IMR-90 (cell line): ENCODE measurements at regions not wholly inside any gene's neighbourhood (a gene's known extent, or its start where the extent isn't known, plus 50 kb on each side); places are given as distances from the start of the nearest gene placed in this dataset.

Experiments used
- ATAC-seq: fragments of 200-7000 bp; cut with Tn5 transposase; 2 replicates; pipeline ENCODE4 v1.9.1; 2020; ENCODE audit warnings: low read depth, mild to moderate bottlenecking, moderate library complexity
- BruUV-seq: library from RNA; stranded (reverse); fragments of 400-500 nt; replicated peaks from 2 replicates; lab custom pipeline; 2021; lab: Mats Ljungman, UMichigan
- CTCF ChIA-PET: fragments of 300-600 bp; formaldehyde crosslinking; extraction: SDS; loops from one replicate; lab custom pipeline; 2021; ENCODE audit warnings: antibody characterized with exemption; lab: Yijun Ruan, JAX
- POLR2A ChIA-PET: fragments of 300-600 bp; sonication (Branson Sonifier 250); formaldehyde crosslinking; loops from one replicate; lab custom pipeline; 2022; ENCODE audit warnings: antibody characterized with exemption; ENCODE audit not compliant: unreplicated experiment; lab: Charles Lee
- DNase-seq: peaks from one replicate; pipeline ENCODE4 v3.0.0; 2013
- H2AFZ ChIP-seq: replicated peaks from 2 replicates; pipeline ENCODE3; 2013; ENCODE audit warnings: low read length, mild to moderate bottlenecking; ENCODE audit not compliant: poor library complexity
- H2AK5ac ChIP-seq: 2 replicates; pipeline ENCODE4 v1.6.1; 2013; ENCODE audit warnings: low read depth, low read length, inconsistent platforms
- H2AK9ac ChIP-seq: replicated peaks from 2 replicates; pipeline ENCODE3; 2013; ENCODE audit warnings: mild to moderate bottlenecking, low read depth, low read length, moderate library complexity; ENCODE audit not compliant: poor library complexity
- H2BK120ac ChIP-seq: 2 replicates; pipeline ENCODE4 v1.6.1; 2013; ENCODE audit warnings: low read depth, low read length, inconsistent platforms
- H2BK15ac ChIP-seq: 3 replicates; pipeline ENCODE4 v1.6.1; 2013; ENCODE audit warnings: low read depth, low read length, inconsistent platforms
- H2BK20ac ChIP-seq: 2 replicates; pipeline ENCODE4 v1.6.1; 2013; ENCODE audit warnings: low read depth, mild to moderate bottlenecking, inconsistent platforms, low read length, moderate library complexity
- H2BK5ac ChIP-seq: 2 replicates; pipeline ENCODE4 v1.6.1; 2013; ENCODE audit warnings: mild to moderate bottlenecking, low read depth, low read length, inconsistent platforms; ENCODE audit not compliant: poor library complexity, severe bottlenecking
- H3K14ac ChIP-seq: replicated peaks from 2 replicates; pipeline ENCODE4 v1.6.1; 2013; ENCODE audit warnings: low read depth, low read length, inconsistent platforms
- H3K18ac ChIP-seq: 2 replicates; pipeline ENCODE4 v1.6.1; 2013; ENCODE audit warnings: low read depth, low read length, control low read depth
- H3K23ac ChIP-seq: 2 replicates; pipeline ENCODE4 v1.6.1; 2013; ENCODE audit warnings: low read depth, low read length, inconsistent platforms
- H3K27ac ChIP-seq: 2 replicates; pipeline ENCODE4 v1.5.1; 2013; ENCODE audit warnings: mild to moderate bottlenecking, control low read depth, low read length; ENCODE audit not compliant: insufficient read depth
- H3K27me3 ChIP-seq: 2 replicates; pipeline ENCODE4 v1.6.1; 2013; ENCODE audit warnings: low read length; ENCODE audit not compliant: control insufficient read depth, insufficient read depth
- H3K36me3 ChIP-seq: 2 replicates; pipeline ENCODE4 v1.6.1; 2013; ENCODE audit warnings: low read length, mixed read lengths; ENCODE audit not compliant: control insufficient read depth, insufficient read depth
- H3K4ac ChIP-seq: 2 replicates; pipeline ENCODE4 v1.6.1; 2013; ENCODE audit warnings: low read depth, low read length, inconsistent platforms
- H3K4me1 ChIP-seq: 2 replicates; pipeline ENCODE4 v1.6.1; 2013; ENCODE audit warnings: low read length, mixed read lengths; ENCODE audit not compliant: control insufficient read depth, insufficient read depth
- H3K4me2 ChIP-seq: 2 replicates; pipeline ENCODE4 v1.6.1; 2013; ENCODE audit warnings: low read depth, mild to moderate bottlenecking, control low read depth, low read length, moderate library complexity
- H3K4me3 ChIP-seq: 2 replicates; pipeline ENCODE4 v1.5.1; 2013; ENCODE audit warnings: low read depth, mild to moderate bottlenecking, control low read depth, low read length, moderate library complexity; ENCODE audit not compliant: insufficient read depth
- H3K56ac ChIP-seq: 2 replicates; pipeline ENCODE4 v1.6.1; 2013; ENCODE audit warnings: low read length, inconsistent platforms; ENCODE audit not compliant: insufficient read depth; ENCODE audit errors: extremely low read depth
- H3K79me1 ChIP-seq, 2 experiments: 2 replicates each; pipeline ENCODE4 v1.6.1; 2013; ENCODE audit warnings: low read length in 2 of 2, inconsistent platforms in 1 of 2, low read depth in 1 of 2
- H3K9ac ChIP-seq: 2 replicates; pipeline ENCODE4 v1.6.1; 2013; ENCODE audit warnings: low read depth, low read length, control low read depth
- H3K9me1 ChIP-seq: 2 replicates; pipeline ENCODE4 v1.6.1; 2013; ENCODE audit warnings: low read length, inconsistent platforms; ENCODE audit not compliant: insufficient read depth
- H3K9me3 ChIP-seq: 2 replicates; pipeline ENCODE4 v1.6.1; 2013; ENCODE audit warnings: low read length; ENCODE audit not compliant: control insufficient read depth, insufficient read depth
- H4K20me1 ChIP-seq: 2 replicates; pipeline ENCODE4 v1.6.1; 2013; ENCODE audit warnings: low read length, inconsistent platforms; ENCODE audit not compliant: insufficient read depth
- H4K5ac ChIP-seq: 2 replicates; pipeline ENCODE4 v1.6.1; 2013; ENCODE audit warnings: mild to moderate bottlenecking, low read depth, low read length, control low read depth
- H4K8ac ChIP-seq, 2 experiments: 2 replicates each; pipeline ENCODE4 v1.6.1; 2013; ENCODE audit warnings: low read depth in 2 of 2, low read length in 2 of 2, control low read depth in 1 of 2, inconsistent platforms in 1 of 2
- H4K91ac ChIP-seq: 2 replicates; pipeline ENCODE4 v1.6.1; 2013; ENCODE audit warnings: low read depth, low read length, inconsistent platforms; ENCODE audit not compliant: insufficient read depth
- BHLHE40 ChIP-seq: fragments of 150-350 bp; IDR thresholded peaks from 2 replicates; pipeline ENCODE4 v1.6.1; 2016; ENCODE audit warnings: mild to moderate bottlenecking, low read depth, low read length
- CEBPB ChIP-seq: IDR thresholded peaks from 2 replicates; pipeline ENCODE4 v1.6.1; 2012; ENCODE audit warnings: low read depth, low read length, improper control_type of control experiment
- CHD1 ChIP-seq: IDR thresholded peaks from 2 replicates; pipeline ENCODE4 v1.6.1; 2012; ENCODE audit warnings: low read depth, low read length, improper control_type of control experiment
- FOS ChIP-seq: fragments of 150-350 bp; IDR thresholded peaks from 2 replicates; pipeline ENCODE4 v1.6.1; 2016; ENCODE audit warnings: low read depth, low read length
- MAFK ChIP-seq: IDR thresholded peaks from 2 replicates; pipeline ENCODE4 v1.6.1; 2012; ENCODE audit warnings: low read depth, low read length, improper control_type of control experiment
- MAZ ChIP-seq: IDR thresholded peaks from 2 replicates; pipeline ENCODE4 v1.6.1; 2012; ENCODE audit warnings: low read depth, mild to moderate bottlenecking, low read length, improper control_type of control experiment, moderate library complexity, borderline replicate concordance
- MXI1 ChIP-seq: IDR thresholded peaks from 2 replicates; pipeline ENCODE4 v1.6.1; 2012; ENCODE audit warnings: low read depth, mild to moderate bottlenecking, low read length, moderate library complexity, borderline replicate concordance
- NFE2L2 ChIP-seq: fragments of 150-350 bp; IDR thresholded peaks from 2 replicates; pipeline ENCODE4 v1.6.1; 2016; ENCODE audit warnings: low read depth, mild to moderate bottlenecking, low read length
- RAD21 ChIP-seq: IDR thresholded peaks from 2 replicates; pipeline ENCODE4 v1.6.1; 2012; ENCODE audit warnings: low read length, improper control_type of control experiment
- RCOR1 ChIP-seq: IDR thresholded peaks from 2 replicates; pipeline ENCODE4 v1.6.1; 2012; ENCODE audit warnings: mild to moderate bottlenecking, low read length, improper control_type of control experiment; ENCODE audit not compliant: insufficient replicate concordance
- RFX5 ChIP-seq: IDR thresholded peaks from 2 replicates; pipeline ENCODE4 v1.8.0; 2012; ENCODE audit warnings: low read depth, mild to moderate bottlenecking, low read length, moderate library complexity
- SMC3 ChIP-seq: fragments of 150-350 bp; IDR thresholded peaks from 2 replicates; pipeline ENCODE4 v1.6.1; 2016; ENCODE audit warnings: low read depth, mild to moderate bottlenecking, antibody characterized with exemption, low read length, moderate library complexity
- WGBS, 2 experiments: methylation state at CpG; one replicate each; pipeline versions ENCODE4 v1.1.5 to v1.1.7; 2013; ENCODE audit warnings: missing lambda C conversion rate in 2 of 2; ENCODE audit not compliant: insufficient read length in 1 of 2; ENCODE audit errors: extremely low coverage in 2 of 2; 5-methylcytosine and 5-hydroxymethylcytosine counted together
- dilution Hi-C: fragments of 300-500 bp; cut with HindIII; formaldehyde crosslinking; loops from one replicate; pipeline ENCODE4 v1.14.3; 2018; ENCODE audit warnings: low sequenced_read_pairs; ENCODE audit not compliant: unreplicated experiment
- in situ Hi-C: fragments of 300-500 bp; cut with MboI; formaldehyde crosslinking; loops from 3 replicates; pipeline ENCODE4 v1.14.3; 2019; ENCODE audit warnings: low sequenced_read_pairs, inconsistent platforms, mixed read lengths
- intact Hi-C: fragments of 100-400 bp; cut with micrococcal nuclease; formaldehyde crosslinking; loops from 2 replicates; pipeline ENCODE4 v1.10.0; 2022
- TF ChIP-seq, protein P1 (sequence below): fragments of 150-350 bp; IDR thresholded peaks from 2 replicates; pipeline ENCODE4 v1.6.1; 2017; ENCODE audit warnings: mild to moderate bottlenecking, antibody characterized with exemption, low read length, low read depth
- TF ChIP-seq, protein P2 (sequence below): fragments of 150-350 bp; IDR thresholded peaks from 2 replicates; pipeline ENCODE4 v1.6.1; 2016; ENCODE audit warnings: low read depth, mild to moderate bottlenecking, low read length, moderate library complexity, borderline replicate concordance
- TF ChIP-seq, protein P3 (sequence below): conservative IDR thresholded peaks from 2 replicates; pipeline ENCODE4 v1.5.1; 2012; ENCODE audit warnings: mild to moderate bottlenecking, low read depth, low read length, improper control_type of control experiment

DNA sequence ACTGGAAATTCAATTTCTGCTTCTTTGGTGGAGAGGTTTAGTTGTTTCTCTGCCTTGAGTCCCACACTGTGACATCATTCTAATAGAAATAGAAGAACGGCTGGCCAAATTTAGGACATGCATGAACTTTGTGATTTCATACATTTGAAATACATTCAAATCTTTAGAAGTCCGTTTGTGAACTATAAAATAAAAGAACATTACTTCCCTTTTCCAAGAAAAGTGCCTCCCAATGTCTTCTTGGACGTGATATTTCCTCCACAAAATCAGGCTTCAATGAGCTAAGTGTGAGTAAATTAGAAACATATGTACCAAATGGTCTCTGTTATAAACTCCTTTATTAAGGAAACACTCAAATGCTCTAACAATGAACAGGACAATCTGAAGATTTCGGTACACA, 314.5 kb upstream of the AKR1E2 start:
- Histone ChIP-seq H2BK15ac (no peak overlapping the region), H3K56ac (no peak overlapping the region), H3K4me3 (no peak overlapping the region), H2BK5ac (no peak overlapping the region), H2AK9ac (no peak overlapping the region), H3K9me3 (no peaks in the 10 kb centered on the region), H3K23ac (no peak overlapping the region), H3K14ac (no peak overlapping the region; the same call in 1 of the 2 replicates), H4K8ac (no peak overlapping the region), H2BK20ac (peak overlapping the region; percentile 4; the same call in 1 of the 2 replicates), H3K4me1 (no peaks in the 10 kb centered on the region), H3K27ac (no peak overlapping the region), H3K27me3 (no peaks in the 10 kb centered on the region), H3K36me3 (no peaks in the 10 kb centered on the region), H3K79me1 (no peaks in the 10 kb centered on the region), H3K9me1 (0 out of 2 replicates have a peak, but pooled peaks cover 2% of the 10 kb centered on the region), H2BK120ac (no peak overlapping the region), H2AFZ (no peak overlapping the region), H3K18ac (no peak overlapping the region), H3K9ac (no peak overlapping the region), H2AK5ac (no peak overlapping the region), H3K4ac (no peak overlapping the region), H4K5ac (no peak overlapping the region), H4K91ac (no peak overlapping the region), H3K4me2 (no peak overlapping the region), H4K20me1 (no peaks in the 10 kb centered on the region)
- ChIA-PET POLR2A (no interaction called here), CTCF (no interaction called here)
- no TSS peak for BruUV-seq
- WGBS, 2 experiments: no CpG with 5 or more reads among the region's 4 CpGs
- intact Hi-C loops (loop anchor here (5.0 to 10.0 kb wide), 3 partner anchors 141 to 1317 kb away; no protein-coding TSS in a partner anchor), dilution Hi-C loops (no loop called here), in situ Hi-C loops (loop anchor here (25.0 kb wide), 1 partner anchor 1299 kb away; no protein-coding TSS in a partner anchor)
- ATAC-seq (no peak), DNase-seq (no peak)
- TF ChIP-seq RCOR1 (no peak), MAFK (no peak), RFX5 (no peak), MAZ (no peak), MXI1 (no peak), BHLHE40 (no peak), FOS (no peak), RAD21 (no peak), SMC3 (no peak), CEBPB (no peak), NFE2L2 (no peak), CHD1 (no peak)
- TF ChIP-seq, protein P1, sequence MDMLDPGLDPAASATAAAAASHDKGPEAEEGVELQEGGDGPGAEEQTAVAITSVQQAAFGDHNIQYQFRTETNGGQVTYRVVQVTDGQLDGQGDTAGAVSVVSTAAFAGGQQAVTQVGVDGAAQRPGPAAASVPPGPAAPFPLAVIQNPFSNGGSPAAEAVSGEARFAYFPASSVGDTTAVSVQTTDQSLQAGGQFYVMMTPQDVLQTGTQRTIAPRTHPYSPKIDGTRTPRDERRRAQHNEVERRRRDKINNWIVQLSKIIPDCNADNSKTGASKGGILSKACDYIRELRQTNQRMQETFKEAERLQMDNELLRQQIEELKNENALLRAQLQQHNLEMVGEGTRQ: no peak
- TF ChIP-seq, protein P2, sequence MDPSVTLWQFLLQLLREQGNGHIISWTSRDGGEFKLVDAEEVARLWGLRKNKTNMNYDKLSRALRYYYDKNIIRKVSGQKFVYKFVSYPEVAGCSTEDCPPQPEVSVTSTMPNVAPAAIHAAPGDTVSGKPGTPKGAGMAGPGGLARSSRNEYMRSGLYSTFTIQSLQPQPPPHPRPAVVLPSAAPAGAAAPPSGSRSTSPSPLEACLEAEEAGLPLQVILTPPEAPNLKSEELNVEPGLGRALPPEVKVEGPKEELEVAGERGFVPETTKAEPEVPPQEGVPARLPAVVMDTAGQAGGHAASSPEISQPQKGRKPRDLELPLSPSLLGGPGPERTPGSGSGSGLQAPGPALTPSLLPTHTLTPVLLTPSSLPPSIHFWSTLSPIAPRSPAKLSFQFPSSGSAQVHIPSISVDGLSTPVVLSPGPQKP: no peak
- TF ChIP-seq, protein P3, sequence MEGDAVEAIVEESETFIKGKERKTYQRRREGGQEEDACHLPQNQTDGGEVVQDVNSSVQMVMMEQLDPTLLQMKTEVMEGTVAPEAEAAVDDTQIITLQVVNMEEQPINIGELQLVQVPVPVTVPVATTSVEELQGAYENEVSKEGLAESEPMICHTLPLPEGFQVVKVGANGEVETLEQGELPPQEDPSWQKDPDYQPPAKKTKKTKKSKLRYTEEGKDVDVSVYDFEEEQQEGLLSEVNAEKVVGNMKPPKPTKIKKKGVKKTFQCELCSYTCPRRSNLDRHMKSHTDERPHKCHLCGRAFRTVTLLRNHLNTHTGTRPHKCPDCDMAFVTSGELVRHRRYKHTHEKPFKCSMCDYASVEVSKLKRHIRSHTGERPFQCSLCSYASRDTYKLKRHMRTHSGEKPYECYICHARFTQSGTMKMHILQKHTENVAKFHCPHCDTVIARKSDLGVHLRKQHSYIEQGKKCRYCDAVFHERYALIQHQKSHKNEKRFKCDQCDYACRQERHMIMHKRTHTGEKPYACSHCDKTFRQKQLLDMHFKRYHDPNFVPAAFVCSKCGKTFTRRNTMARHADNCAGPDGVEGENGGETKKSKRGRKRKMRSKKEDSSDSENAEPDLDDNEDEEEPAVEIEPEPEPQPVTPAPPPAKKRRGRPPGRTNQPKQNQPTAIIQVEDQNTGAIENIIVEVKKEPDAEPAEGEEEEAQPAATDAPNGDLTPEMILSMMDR: no peak
